Ovary (tissue), 3 donors: ENCODE measurements at regions not wholly inside any gene's neighbourhood (a gene's known extent, or its start where the extent isn't known, plus 50 kb on each side); places are given as distances from the start of the nearest gene placed in this dataset.

Experiments used
- CTCF ChIP-seq, 3 donors: fragments of 450-650 bp in 2 of 3; fragments of 200-600 bp in 1 of 3; IDR thresholded peaks; one replicate each; pipeline versions ENCODE4 v1.5.1 to v1.8.0; 2016 to 2022; ENCODE audit warnings: antibody characterized with exemption in 3 of 3, mild to moderate bottlenecking in 1 of 3
- POLR2A ChIP-seq: fragments of 450-650 bp; IDR thresholded peaks from one replicate; pipeline ENCODE4 v1.6.1; 2017; ENCODE audit warnings: antibody characterized with exemption, mild to moderate bottlenecking, moderate library complexity
- donor health status: DM: no; HTN: no; CAD: no.

GRCh38 chr2:6342273-6342920 lies 523.3 kb downstream of the CMPK2 start:
- TF ChIP-seq POLR2A (no peak), CTCF (IDR thresholded peaks at IDR 0.05) (no peak)
